ENCODE measurements at regions not wholly inside any gene's neighbourhood (a gene's known extent, or its start where the extent isn't known, plus 50 kb on each side); places are given as distances from the start of the nearest gene placed in this dataset.

GRCh38 chr18:6610466-6610865 lies 119.0 kb upstream of the ARHGAP28 start:
- 25 to 51% methylated on average over 3 of the region's 3 CpGs for WGBS, 2 donors
- Histone ChIP-seq H3K9me3 (ENCODE audit: control insufficient read depth in 2 of 2, insufficient read depth in 1 of 2, low read depth in 1 of 2, low read length in 1 of 2) (no peaks in the 10 kb centered on the region), H3K27ac (ENCODE audit: low read depth in 2 of 2, low read length in 1 of 2) (no peak overlapping the region), H3K27me3 (ENCODE audit: control insufficient read depth in 1 of 2, insufficient read depth in 2 of 2, low read length in 2 of 2) (peaks cover 0 to 4% of the 10 kb centered on the region in 2 donors), H3K4me1 (ENCODE audit: control insufficient read depth in 2 of 2, insufficient read depth in 2 of 2, low read length in 1 of 2) (peaks cover 0 to 6% of the 10 kb centered on the region in 2 donors), H3K36me3 (ENCODE audit: control insufficient read depth in 2 of 2, insufficient read depth in 2 of 2, low read length in 1 of 2) (no peaks in the 10 kb centered on the region), H3K4me3 (ENCODE audit: low read depth in 1 of 2, low read length in 2 of 2) (no peak overlapping the region)

- no peaks in the 10 kb centered on the region for H3K9me3 ChIP-seq (ENCODE audit: control insufficient read depth in 2 of 2, insufficient read depth in 1 of 2, low read depth in 1 of 2, low read length in 1 of 2)
- no peak overlapping the region for H3K27ac ChIP-seq (ENCODE audit: low read depth in 2 of 2, low read length in 1 of 2)
- H3K36me3 ChIP-seq (ENCODE audit: control insufficient read depth in 2 of 2, insufficient read depth in 2 of 2, low read length in 1 of 2): no peaks in the 10 kb centered on the region
- no peak overlapping the region for H3K4me3 ChIP-seq (ENCODE audit: low read depth in 1 of 2, low read length in 2 of 2)
- 41 to 53% methylated on average over 1 of the region's 1 CpG for WGBS, 2 donors
- H3K4me1 ChIP-seq (ENCODE audit: control insufficient read depth in 2 of 2, insufficient read depth in 2 of 2, low read length in 1 of 2): peaks cover 0 to 2% of the 10 kb centered on the region in 2 donors
- H3K27me3 ChIP-seq (ENCODE audit: control insufficient read depth in 1 of 2, insufficient read depth in 2 of 2, low read length in 2 of 2): peaks cover 0 to 4% of the 10 kb centered on the region in 2 donors
Observed at GRCh38 chr18:6613581-6613980, 115.9 kb upstream of the ARHGAP28 start.

- Histone ChIP-seq H3K9me3 (ENCODE audit: control insufficient read depth in 2 of 2, insufficient read depth in 1 of 2, low read depth in 1 of 2, low read length in 1 of 2) (no peaks in the 10 kb centered on the region), H3K27ac (ENCODE audit: low read depth in 2 of 2, low read length in 1 of 2) (no peak overlapping the region), H3K4me1 (ENCODE audit: control insufficient read depth in 2 of 2, insufficient read depth in 2 of 2, low read length in 1 of 2) (peaks cover 0 to 2% of the 10 kb centered on the region in 2 donors), H3K27me3 (ENCODE audit: control insufficient read depth in 1 of 2, insufficient read depth in 2 of 2, low read length in 2 of 2) (peaks cover 0 to 4% of the 10 kb centered on the region in 2 donors), H3K4me3 (ENCODE audit: low read depth in 1 of 2, low read length in 2 of 2) (no peak overlapping the region), H3K36me3 (ENCODE audit: control insufficient read depth in 2 of 2, insufficient read depth in 2 of 2, low read length in 1 of 2) (no peaks in the 10 kb centered on the region)
- 62 to 79% methylated on average over 4 of the region's 4 CpGs for WGBS, 2 donors
Observed at GRCh38 chr18:6614952-6615351, 114.6 kb upstream of the ARHGAP28 start.

GRCh38 chr18:6616981-6617380 lies 112.5 kb upstream of the ARHGAP28 start:
- Histone ChIP-seq H3K27me3 (ENCODE audit: control insufficient read depth in 1 of 2, insufficient read depth in 2 of 2, low read length in 2 of 2) (peaks cover 0 to 4% of the 10 kb centered on the region in 2 donors), H3K27ac (ENCODE audit: low read depth in 2 of 2, low read length in 1 of 2) (no peak overlapping the region), H3K36me3 (ENCODE audit: control insufficient read depth in 2 of 2, insufficient read depth in 2 of 2, low read length in 1 of 2) (no peaks in the 10 kb centered on the region), H3K4me1 (ENCODE audit: control insufficient read depth in 2 of 2, insufficient read depth in 2 of 2, low read length in 1 of 2) (no peaks in the 10 kb centered on the region), H3K4me3 (ENCODE audit: low read depth in 1 of 2, low read length in 2 of 2) (no peak overlapping the region), H3K9me3 (ENCODE audit: control insufficient read depth in 2 of 2, insufficient read depth in 1 of 2, low read depth in 1 of 2, low read length in 1 of 2) (no peaks in the 10 kb centered on the region)
- 57 to 61% methylated on average over 4 of the region's 4 CpGs for WGBS, 2 donors

- no peak overlapping the region for H3K27ac ChIP-seq (ENCODE audit: low read depth in 2 of 2, low read length in 1 of 2)
- H3K27me3 ChIP-seq (ENCODE audit: control insufficient read depth in 1 of 2, insufficient read depth in 2 of 2, low read length in 2 of 2): no peaks in the 10 kb centered on the region
- peaks cover 0 to 3% of the 10 kb centered on the region in 2 donors for H3K4me1 ChIP-seq (ENCODE audit: control insufficient read depth in 2 of 2, insufficient read depth in 2 of 2, low read length in 1 of 2)
- H3K36me3 ChIP-seq (ENCODE audit: control insufficient read depth in 2 of 2, insufficient read depth in 2 of 2, low read length in 1 of 2): no peaks in the 10 kb centered on the region
- no peaks in the 10 kb centered on the region for H3K9me3 ChIP-seq (ENCODE audit: control insufficient read depth in 2 of 2, insufficient read depth in 1 of 2, low read depth in 1 of 2, low read length in 1 of 2)
- WGBS, 2 donors: 79 to 87% methylated on average over 4 of the region's 4 CpGs
- H3K4me3 ChIP-seq (ENCODE audit: low read depth in 1 of 2, low read length in 2 of 2): no peak overlapping the region
Observed at GRCh38 chr18:6621437-6621836, 108.1 kb upstream of the ARHGAP28 start.

- Histone ChIP-seq H3K4me1 (ENCODE audit: control insufficient read depth in 2 of 2, insufficient read depth in 2 of 2, low read length in 1 of 2) (peaks cover 0 to 3% of the 10 kb centered on the region in 2 donors), H3K9me3 (ENCODE audit: control insufficient read depth in 2 of 2, insufficient read depth in 1 of 2, low read depth in 1 of 2, low read length in 1 of 2) (no peaks in the 10 kb centered on the region), H3K4me3 (ENCODE audit: low read depth in 1 of 2, low read length in 2 of 2) (no peak overlapping the region), H3K36me3 (ENCODE audit: control insufficient read depth in 2 of 2, insufficient read depth in 2 of 2, low read length in 1 of 2) (no peaks in the 10 kb centered on the region), H3K27me3 (ENCODE audit: control insufficient read depth in 1 of 2, insufficient read depth in 2 of 2, low read length in 2 of 2) (no peaks in the 10 kb centered on the region), H3K27ac (ENCODE audit: low read depth in 2 of 2, low read length in 1 of 2) (no peak overlapping the region)
- WGBS, 2 donors: 79 to 82% methylated on average over 2 of the region's 2 CpGs
Observed at GRCh38 chr18:6623278-6623677, 106.2 kb upstream of the ARHGAP28 start.

- no peaks in the 10 kb centered on the region for H3K36me3 ChIP-seq (ENCODE audit: control insufficient read depth in 2 of 2, insufficient read depth in 2 of 2, low read length in 1 of 2)
- WGBS, 2 donors: 35 to 48% methylated on average over 5 of the region's 5 CpGs
- no peaks in the 10 kb centered on the region for H3K27me3 ChIP-seq (ENCODE audit: control insufficient read depth in 1 of 2, insufficient read depth in 2 of 2, low read length in 2 of 2)
- H3K9me3 ChIP-seq (ENCODE audit: control insufficient read depth in 2 of 2, insufficient read depth in 1 of 2, low read depth in 1 of 2, low read length in 1 of 2): no peaks in the 10 kb centered on the region
- peaks cover 0 to 3% of the 10 kb centered on the region in 2 donors for H3K4me1 ChIP-seq (ENCODE audit: control insufficient read depth in 2 of 2, insufficient read depth in 2 of 2, low read length in 1 of 2)
- H3K27ac ChIP-seq (ENCODE audit: low read depth in 2 of 2, low read length in 1 of 2): peak overlapping the region in 1 of 2 donors; percentile 42
- no peak overlapping the region for H3K4me3 ChIP-seq (ENCODE audit: low read depth in 1 of 2, low read length in 2 of 2)
Observed at GRCh38 chr18:6624271-6624660, 105.2 kb upstream of the ARHGAP28 start.

- H3K36me3 ChIP-seq (ENCODE audit: control insufficient read depth in 2 of 2, insufficient read depth in 2 of 2, low read length in 1 of 2): no peaks in the 10 kb centered on the region
- H3K4me1 ChIP-seq (ENCODE audit: control insufficient read depth in 2 of 2, insufficient read depth in 2 of 2, low read length in 1 of 2): peaks cover 0 to 3% of the 10 kb centered on the region in 2 donors
- no peak overlapping the region for H3K4me3 ChIP-seq (ENCODE audit: low read depth in 1 of 2, low read length in 2 of 2)
- H3K27ac ChIP-seq (ENCODE audit: low read depth in 2 of 2, low read length in 1 of 2): peak overlapping the region in 1 of 2 donors; percentile 42
- no peaks in the 10 kb centered on the region for H3K9me3 ChIP-seq (ENCODE audit: control insufficient read depth in 2 of 2, insufficient read depth in 1 of 2, low read depth in 1 of 2, low read length in 1 of 2)
- no peaks in the 10 kb centered on the region for H3K27me3 ChIP-seq (ENCODE audit: control insufficient read depth in 1 of 2, insufficient read depth in 2 of 2, low read length in 2 of 2)
- WGBS, 2 donors: 56 to 58% methylated on average over 5 of the region's 5 CpGs
Observed at GRCh38 chr18:6624661-6625311, 104.7 kb upstream of the ARHGAP28 start.

GRCh38 chr18:6625481-6625880 lies 104.0 kb upstream of the ARHGAP28 start:
- Histone ChIP-seq H3K36me3 (ENCODE audit: control insufficient read depth in 2 of 2, insufficient read depth in 2 of 2, low read length in 1 of 2) (no peaks in the 10 kb centered on the region), H3K4me1 (ENCODE audit: control insufficient read depth in 2 of 2, insufficient read depth in 2 of 2, low read length in 1 of 2) (peaks cover 0 to 3% of the 10 kb centered on the region in 2 donors), H3K9me3 (ENCODE audit: control insufficient read depth in 2 of 2, insufficient read depth in 1 of 2, low read depth in 1 of 2, low read length in 1 of 2) (no peaks in the 10 kb centered on the region), H3K27ac (ENCODE audit: low read depth in 2 of 2, low read length in 1 of 2) (no peak overlapping the region), H3K27me3 (ENCODE audit: control insufficient read depth in 1 of 2, insufficient read depth in 2 of 2, low read length in 2 of 2) (no peaks in the 10 kb centered on the region), H3K4me3 (ENCODE audit: low read depth in 1 of 2, low read length in 2 of 2) (no peak overlapping the region)
- 61 to 68% methylated on average over 3 of the region's 3 CpGs for WGBS, 2 donors

GRCh38 chr18:6626457-6626856 lies 103.1 kb upstream of the ARHGAP28 start:
- 67 to 74% methylated on average over 5 of the region's 5 CpGs for WGBS, 2 donors
- Histone ChIP-seq H3K9me3 (ENCODE audit: control insufficient read depth in 2 of 2, insufficient read depth in 1 of 2, low read depth in 1 of 2, low read length in 1 of 2) (no peaks in the 10 kb centered on the region), H3K36me3 (ENCODE audit: control insufficient read depth in 2 of 2, insufficient read depth in 2 of 2, low read length in 1 of 2) (no peaks in the 10 kb centered on the region), H3K4me3 (ENCODE audit: low read depth in 1 of 2, low read length in 2 of 2) (no peak overlapping the region), H3K27me3 (ENCODE audit: control insufficient read depth in 1 of 2, insufficient read depth in 2 of 2, low read length in 2 of 2) (no peaks in the 10 kb centered on the region), H3K27ac (ENCODE audit: low read depth in 2 of 2, low read length in 1 of 2) (no peak overlapping the region), H3K4me1 (ENCODE audit: control insufficient read depth in 2 of 2, insufficient read depth in 2 of 2, low read length in 1 of 2) (peaks cover 0 to 3% of the 10 kb centered on the region in 2 donors)
